Thyroid gland (tissue), 4 donors: ENCODE measurements at regions not wholly inside any gene's neighbourhood (a gene's known extent, or its start where the extent isn't known, plus 50 kb on each side); places are given as distances from the start of the nearest gene placed in this dataset.

Experiments used
- POLR2A ChIP-seq, 2 donors: fragments of 450-650 bp; IDR thresholded peaks; one replicate each; pipeline ENCODE4 v1.6.1; 2017; ENCODE audit warnings: antibody characterized with exemption in 2 of 2, mild to moderate bottlenecking in 2 of 2, moderate library complexity in 1 of 2
- TF ChIP-seq, protein P1 (sequence below), 6 experiments: fragments of 200-600 bp in 3 of 6; fragments of 450-650 bp in 3 of 6; sonication (generic) in 3 of 6; IDR thresholded peaks; one replicate each; pipeline ENCODE4 v1.5.1; 2016 to 2019; ENCODE audit warnings: antibody characterized with exemption in 6 of 6, mild to moderate bottlenecking in 2 of 6, inconsistent platforms in 1 of 6, moderate library complexity in 1 of 6

DNA sequence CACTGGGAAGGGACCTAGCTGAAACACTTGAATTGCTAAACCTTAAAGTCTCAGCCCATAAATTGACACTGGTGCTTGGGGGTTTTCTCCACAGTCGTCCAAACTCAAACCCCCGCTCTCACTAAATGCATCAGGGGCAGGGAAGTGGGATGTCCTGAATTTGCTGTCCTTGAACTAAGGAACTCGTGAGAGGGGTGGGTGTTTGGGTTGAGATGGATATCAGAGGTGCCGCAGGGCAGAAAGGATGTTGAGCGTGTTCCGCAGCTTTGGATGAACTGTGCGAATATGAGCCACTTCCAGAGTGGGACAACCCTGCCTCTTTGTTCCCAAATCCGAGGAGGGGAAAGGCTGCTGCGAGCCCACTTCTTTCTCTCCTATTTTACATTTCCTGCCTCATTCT is 90.3 kb upstream of the LYZL2 start:
- TF ChIP-seq, protein P1, sequence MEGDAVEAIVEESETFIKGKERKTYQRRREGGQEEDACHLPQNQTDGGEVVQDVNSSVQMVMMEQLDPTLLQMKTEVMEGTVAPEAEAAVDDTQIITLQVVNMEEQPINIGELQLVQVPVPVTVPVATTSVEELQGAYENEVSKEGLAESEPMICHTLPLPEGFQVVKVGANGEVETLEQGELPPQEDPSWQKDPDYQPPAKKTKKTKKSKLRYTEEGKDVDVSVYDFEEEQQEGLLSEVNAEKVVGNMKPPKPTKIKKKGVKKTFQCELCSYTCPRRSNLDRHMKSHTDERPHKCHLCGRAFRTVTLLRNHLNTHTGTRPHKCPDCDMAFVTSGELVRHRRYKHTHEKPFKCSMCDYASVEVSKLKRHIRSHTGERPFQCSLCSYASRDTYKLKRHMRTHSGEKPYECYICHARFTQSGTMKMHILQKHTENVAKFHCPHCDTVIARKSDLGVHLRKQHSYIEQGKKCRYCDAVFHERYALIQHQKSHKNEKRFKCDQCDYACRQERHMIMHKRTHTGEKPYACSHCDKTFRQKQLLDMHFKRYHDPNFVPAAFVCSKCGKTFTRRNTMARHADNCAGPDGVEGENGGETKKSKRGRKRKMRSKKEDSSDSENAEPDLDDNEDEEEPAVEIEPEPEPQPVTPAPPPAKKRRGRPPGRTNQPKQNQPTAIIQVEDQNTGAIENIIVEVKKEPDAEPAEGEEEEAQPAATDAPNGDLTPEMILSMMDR (IDR thresholded peaks at IDR 0.05) = no peak
- TF ChIP-seq POLR2A (IDR thresholded peaks at IDR 0.05) = no peak
